MM.1S (cell line): ENCODE measurements at regions not wholly inside any gene's neighbourhood (a gene's known extent, or its start where the extent isn't known, plus 50 kb on each side); places are given as distances from the start of the nearest gene placed in this dataset.

Experiments
- CTCF ChIP-seq: fragments of 300-600 bp; sonication (generic); IDR thresholded peaks from 2 replicates; pipeline ENCODE4 v1.5.1; 2016; ENCODE audit warnings: antibody characterized with exemption, low read length, mixed read lengths
- EZH2 ChIP-seq: fragments of 300-600 bp; sonication (generic); optimal IDR thresholded peaks from 2 replicates; pipeline ENCODE3; 2017; ENCODE audit warnings: low read depth, mild to moderate bottlenecking, antibody characterized with exemption, low read length, mixed read lengths
- EZH2phosphoT487 ChIP-seq: fragments of 300-600 bp; sonication (generic); IDR thresholded peaks from 2 replicates; pipeline ENCODE4 v1.6.1; 2018; ENCODE audit warnings: antibody characterized with exemption, low read length

DNA sequence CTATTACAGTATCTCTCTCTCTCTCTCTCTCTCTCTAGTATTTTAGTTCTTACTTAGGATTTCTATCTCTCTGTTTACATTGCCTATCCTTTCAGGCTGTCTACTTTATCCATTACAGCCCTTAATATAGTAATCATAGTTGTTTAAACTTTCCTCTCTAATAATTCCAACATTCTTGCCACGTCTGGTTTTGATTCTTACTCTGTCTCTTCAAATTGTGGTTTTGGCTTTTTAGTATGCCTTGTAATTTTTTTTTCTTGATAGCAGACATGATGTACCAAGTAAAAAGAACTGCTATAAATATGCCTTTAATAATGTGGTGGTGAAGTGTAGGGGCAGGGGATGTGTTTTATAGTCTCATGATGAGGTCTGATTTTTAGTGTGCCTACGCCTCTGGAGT is 1809.5 kb upstream of the CELF4 start:
- TF ChIP-seq CTCF (no peak), EZH2 (no peak), EZH2phosphoT487 (no peak)
